ENCODE measurements at regions not wholly inside any gene's neighbourhood (a gene's known extent, or its start where the extent isn't known, plus 50 kb on each side); places are given as distances from the start of the nearest gene placed in this dataset.
"Not testable (repeated sequence)": the region's sequence is repeated elsewhere in the genome, so short reads cannot be mapped to it uniquely, and the experiment has no call there.

DNA sequence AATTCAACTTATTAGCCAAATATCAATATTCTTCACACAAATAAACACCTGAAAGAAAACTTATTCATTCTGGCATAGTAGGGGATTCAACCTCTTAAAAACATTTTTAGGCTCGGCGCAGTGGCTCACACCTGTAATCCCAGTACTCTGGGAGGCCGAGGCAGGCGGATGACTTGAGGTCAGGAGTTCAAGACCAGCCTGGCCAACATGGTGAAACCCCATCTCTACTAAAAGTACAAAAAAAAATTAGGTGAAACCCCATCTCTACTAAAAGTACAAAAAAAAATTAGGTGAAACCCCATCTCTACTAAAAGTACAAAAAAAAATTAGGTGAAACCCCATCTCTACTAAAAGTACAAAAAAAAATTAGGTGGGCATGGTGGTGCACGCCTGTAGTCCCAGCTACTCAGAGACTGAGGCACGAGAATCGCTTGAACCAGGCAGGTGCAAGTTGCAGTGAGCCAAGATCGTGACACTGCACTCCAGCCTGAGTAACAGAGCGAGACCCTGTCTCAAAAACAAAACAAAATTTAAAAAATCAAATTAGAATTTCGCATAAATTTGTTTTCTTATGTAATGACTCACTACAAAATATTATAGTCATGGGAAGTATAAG lies 308.0 kb upstream of the POU5F2 start:
- H3K27me3 ChIP-seq (ENCODE audit: insufficient read depth, low read length); H3K4me3 ChIP-seq (ENCODE audit: low read length); H3K9me3 ChIP-seq (ENCODE audit: low read length); H2AFZ ChIP-seq (ENCODE audit: low read depth, low read length); H3K4me1 ChIP-seq (ENCODE audit: insufficient read depth, low read length): not testable (repeated sequence)
- H3K36me3 ChIP-seq (ENCODE audit: insufficient read depth, low read length), result peaks cover 12% of the 10 kb centered on the region

DNA sequence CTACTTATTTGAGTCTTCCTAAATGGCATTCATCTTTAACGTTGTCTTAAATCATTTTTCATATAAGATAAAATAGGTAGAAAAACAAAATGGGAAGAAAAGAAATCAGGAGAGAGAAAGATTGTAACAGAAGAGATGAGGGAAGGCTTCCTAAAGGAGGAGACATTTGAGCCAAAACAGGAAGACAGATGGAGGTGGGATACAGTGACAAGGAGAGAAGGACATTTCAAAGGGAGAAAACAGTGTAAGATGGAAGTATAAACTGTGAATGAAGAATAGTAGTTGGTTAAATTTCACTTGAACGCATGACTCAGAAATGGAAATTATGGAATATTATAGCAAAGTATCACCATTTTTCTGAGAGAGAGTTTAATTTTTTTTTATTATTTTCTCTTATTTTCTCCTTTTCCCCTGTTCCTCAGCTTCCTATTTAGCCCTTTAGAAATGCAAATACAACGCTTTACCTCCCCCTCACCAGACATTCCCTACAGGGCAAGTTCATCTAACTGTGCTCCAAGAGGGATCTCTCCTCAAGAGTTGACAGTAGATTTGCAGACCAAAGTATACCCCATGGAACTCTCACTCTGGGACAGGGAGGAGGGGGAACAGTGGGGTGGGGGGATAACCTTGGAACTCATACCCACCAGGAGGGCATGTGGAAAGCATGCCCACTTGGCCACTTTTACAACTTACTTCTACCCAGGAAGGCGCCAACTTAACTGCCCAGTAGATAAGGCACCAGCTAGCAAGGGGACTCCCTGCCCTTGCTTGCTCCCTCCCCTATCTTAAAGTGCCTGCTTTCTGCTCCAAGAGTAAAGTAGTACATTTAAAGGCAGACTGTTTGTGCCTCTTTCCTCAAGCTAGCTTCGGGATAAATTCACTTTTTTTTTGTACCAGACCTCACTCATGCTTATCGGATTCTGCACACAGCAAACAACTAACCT lies 304.7 kb upstream of the POU5F2 start:
- Histone ChIP-seq H3K4me3 (ENCODE audit: low read length) (no peak overlapping the region), H3K27me3 (ENCODE audit: insufficient read depth, low read length) (no peaks in the 10 kb centered on the region), H3K9me3 (ENCODE audit: low read length) (peaks cover 4% of the 10 kb centered on the region), H3K36me3 (ENCODE audit: insufficient read depth, low read length) (peaks cover 15% of the 10 kb centered on the region), H2AFZ (ENCODE audit: low read depth, low read length) (no peak overlapping the region), H3K4me1 (ENCODE audit: insufficient read depth, low read length) (no peaks in the 10 kb centered on the region)

DNA sequence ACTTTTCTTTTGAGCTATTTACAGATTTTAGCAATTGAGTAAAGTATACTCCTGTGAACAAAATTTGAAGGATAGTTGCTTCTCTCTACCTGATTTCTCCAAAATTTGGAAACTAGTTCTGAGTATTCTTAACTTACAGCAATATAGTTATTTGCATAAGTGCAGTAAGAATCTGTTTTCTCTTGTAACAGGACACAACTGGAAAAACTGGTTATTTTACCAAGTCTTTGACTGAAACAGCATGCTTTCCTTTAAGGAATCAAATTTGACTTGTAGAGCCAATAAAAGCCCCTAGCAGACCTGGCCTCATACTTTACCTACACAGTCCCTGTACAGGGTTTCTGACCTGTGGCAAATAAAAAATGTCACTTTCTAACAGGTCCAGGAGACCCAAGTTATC lies 301.9 kb upstream of the POU5F2 start:
- Histone ChIP-seq H3K36me3 (ENCODE audit: insufficient read depth, low read length) (peaks cover 6% of the 10 kb centered on the region), H3K27me3 (ENCODE audit: insufficient read depth, low read length) (no peaks in the 10 kb centered on the region), H3K4me3 (ENCODE audit: low read length) (no peak overlapping the region), H2AFZ (ENCODE audit: low read depth, low read length) (no peak overlapping the region), H3K9me3 (ENCODE audit: low read length) (peaks cover 7% of the 10 kb centered on the region), H3K4me1 (ENCODE audit: insufficient read depth, low read length) (no peaks in the 10 kb centered on the region)

DNA sequence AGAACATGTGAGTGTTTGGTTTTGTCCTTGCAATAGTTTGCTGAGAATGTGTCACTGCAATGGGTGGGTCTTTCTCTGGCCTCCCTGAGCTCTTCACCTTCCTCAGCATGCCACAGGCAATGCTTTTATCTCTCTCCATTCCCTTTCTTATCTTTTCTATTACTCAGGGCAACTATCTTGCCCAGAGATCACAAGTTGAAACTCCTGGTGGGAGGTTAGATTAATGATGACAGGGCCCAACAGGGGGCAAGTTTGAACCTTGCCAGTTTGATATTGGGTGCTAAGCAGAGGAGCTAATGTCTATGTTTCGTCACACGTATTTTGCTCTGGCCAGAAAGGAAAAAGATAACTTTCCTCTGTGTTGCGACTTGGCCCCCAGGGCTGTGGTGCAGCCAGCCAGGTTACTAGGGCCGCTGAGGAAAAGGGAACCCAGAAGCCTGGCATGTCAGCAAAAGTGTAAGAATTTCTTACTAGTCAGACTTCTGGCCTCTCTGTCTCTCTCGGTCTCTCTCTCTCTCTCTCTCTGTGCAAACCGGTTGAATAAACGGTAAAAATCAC lies 299.3 kb upstream of the POU5F2 start:
- Histone ChIP-seq H2AFZ (ENCODE audit: low read depth, low read length) (no peak overlapping the region), H3K9me3 (ENCODE audit: low read length) (peaks cover 7% of the 10 kb centered on the region), H3K27me3 (ENCODE audit: insufficient read depth, low read length) (no peaks in the 10 kb centered on the region), H3K36me3 (ENCODE audit: insufficient read depth, low read length) (peaks cover 2% of the 10 kb centered on the region), H3K4me1 (ENCODE audit: insufficient read depth, low read length) (no peaks in the 10 kb centered on the region), H3K4me3 (ENCODE audit: low read length) (no peak overlapping the region)

DNA sequence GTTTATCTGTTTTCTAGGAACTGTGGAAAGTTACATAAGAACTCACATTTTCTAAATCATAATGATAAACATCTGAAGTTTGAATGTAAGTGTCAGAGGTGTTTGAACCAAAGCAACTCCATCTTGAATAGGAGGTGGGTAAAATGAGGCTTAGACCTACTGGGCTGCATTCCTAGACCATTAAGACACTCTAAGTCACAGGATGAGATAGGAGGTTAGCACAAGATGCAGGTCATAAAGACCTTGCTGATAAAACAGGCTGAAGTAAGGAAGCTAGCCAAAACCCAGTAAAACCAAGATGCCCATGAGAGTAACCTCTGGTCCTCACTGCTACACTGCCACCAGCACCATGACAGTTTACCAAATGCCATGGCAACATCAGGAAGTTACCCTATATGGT lies 297.7 kb upstream of the POU5F2 start:
- Histone ChIP-seq H2AFZ (ENCODE audit: low read depth, low read length) (no peak overlapping the region), H3K27me3 (ENCODE audit: insufficient read depth, low read length) (no peaks in the 10 kb centered on the region), H3K4me1 (ENCODE audit: insufficient read depth, low read length) (no peaks in the 10 kb centered on the region), H3K9me3 (ENCODE audit: low read length) (peaks cover 5% of the 10 kb centered on the region), H3K4me3 (ENCODE audit: low read length) (no peak overlapping the region), H3K36me3 (ENCODE audit: insufficient read depth, low read length) (peaks cover 2% of the 10 kb centered on the region)

- H2AFZ ChIP-seq (ENCODE audit: low read depth, low read length), result no peak overlapping the region
- H3K4me1 ChIP-seq (ENCODE audit: insufficient read depth, low read length), result no peaks in the 10 kb centered on the region
- H3K27me3 ChIP-seq (ENCODE audit: insufficient read depth, low read length), result no peaks in the 10 kb centered on the region
- H3K9me3 ChIP-seq (ENCODE audit: low read length), result peaks cover 8% of the 10 kb centered on the region
- H3K36me3 ChIP-seq (ENCODE audit: insufficient read depth, low read length), result no peaks in the 10 kb centered on the region
- H3K4me3 ChIP-seq (ENCODE audit: low read length), result no peak overlapping the region
These were observed 290.2 kb upstream of the POU5F2 start for GRCh38 chr5:94031631-94032030.

DNA sequence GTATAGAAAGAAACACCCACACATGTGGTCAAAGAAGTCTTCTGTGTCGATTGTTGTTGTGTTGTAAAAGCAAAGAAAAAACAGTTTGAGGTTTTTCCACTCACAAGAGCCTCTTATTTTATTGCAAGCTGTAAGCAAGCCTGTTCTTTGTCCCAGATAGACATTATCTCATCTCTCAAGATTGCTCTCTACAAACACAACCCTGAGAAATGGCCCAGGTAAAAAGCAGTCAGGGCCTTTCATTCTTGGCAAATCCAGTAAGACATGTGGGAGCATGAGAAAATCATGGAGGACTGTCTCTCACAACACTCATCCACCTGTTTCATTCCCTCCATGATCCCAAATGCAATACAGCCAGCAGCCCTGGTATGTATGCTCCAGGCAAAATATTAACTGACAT lies 286.6 kb upstream of the POU5F2 start:
- Histone ChIP-seq H3K4me1 (ENCODE audit: insufficient read depth, low read length) (no peaks in the 10 kb centered on the region), H3K36me3 (ENCODE audit: insufficient read depth, low read length) (no peaks in the 10 kb centered on the region), H2AFZ (ENCODE audit: low read depth, low read length) (no peak overlapping the region), H3K27me3 (ENCODE audit: insufficient read depth, low read length) (no peaks in the 10 kb centered on the region), H3K4me3 (ENCODE audit: low read length) (no peak overlapping the region), H3K9me3 (ENCODE audit: low read length) (peaks cover 10% of the 10 kb centered on the region)

DNA sequence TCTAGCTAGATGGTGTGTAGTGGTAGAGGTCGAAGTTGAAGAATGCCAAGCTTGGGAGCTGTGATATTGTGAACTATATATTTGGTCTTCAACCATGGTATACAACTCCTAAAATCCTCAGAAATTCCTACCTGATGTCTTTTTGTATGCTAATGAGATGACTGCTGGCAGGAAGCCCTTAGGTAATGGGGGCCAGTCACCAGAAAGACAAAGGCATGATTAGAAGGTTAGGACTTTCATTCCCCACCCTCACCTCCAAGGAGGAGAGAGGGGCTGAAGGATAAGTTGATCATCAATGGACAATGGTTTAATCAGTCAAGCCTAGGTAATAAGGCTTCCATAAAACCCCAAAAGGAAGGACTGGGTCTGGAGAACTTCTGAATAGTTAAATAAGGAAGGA lies 285.7 kb upstream of the POU5F2 start:
- no peaks in the 10 kb centered on the region for H3K27me3 ChIP-seq (ENCODE audit: insufficient read depth, low read length)
- no peak overlapping the region for H2AFZ ChIP-seq (ENCODE audit: low read depth, low read length)
- no peak overlapping the region for H3K4me3 ChIP-seq (ENCODE audit: low read length)
- peaks cover 6% of the 10 kb centered on the region for H3K9me3 ChIP-seq (ENCODE audit: low read length)
- no peaks in the 10 kb centered on the region for H3K36me3 ChIP-seq (ENCODE audit: insufficient read depth, low read length)
- no peaks in the 10 kb centered on the region for H3K4me1 ChIP-seq (ENCODE audit: insufficient read depth, low read length)

- H3K36me3 ChIP-seq (ENCODE audit: insufficient read depth, low read length), result peaks cover 5% of the 10 kb centered on the region
- no peaks in the 10 kb centered on the region for H3K27me3 ChIP-seq (ENCODE audit: insufficient read depth, low read length)
- no peaks in the 10 kb centered on the region for H3K4me1 ChIP-seq (ENCODE audit: insufficient read depth, low read length)
- no peak overlapping the region for H3K4me3 ChIP-seq (ENCODE audit: low read length)
- H2AFZ ChIP-seq (ENCODE audit: low read depth, low read length), result no peak overlapping the region
- H3K9me3 ChIP-seq (ENCODE audit: low read length), result peaks cover 5% of the 10 kb centered on the region
These were observed 284.5 kb upstream of the POU5F2 start for GRCh38 chr5:94025788-94026473.

DNA sequence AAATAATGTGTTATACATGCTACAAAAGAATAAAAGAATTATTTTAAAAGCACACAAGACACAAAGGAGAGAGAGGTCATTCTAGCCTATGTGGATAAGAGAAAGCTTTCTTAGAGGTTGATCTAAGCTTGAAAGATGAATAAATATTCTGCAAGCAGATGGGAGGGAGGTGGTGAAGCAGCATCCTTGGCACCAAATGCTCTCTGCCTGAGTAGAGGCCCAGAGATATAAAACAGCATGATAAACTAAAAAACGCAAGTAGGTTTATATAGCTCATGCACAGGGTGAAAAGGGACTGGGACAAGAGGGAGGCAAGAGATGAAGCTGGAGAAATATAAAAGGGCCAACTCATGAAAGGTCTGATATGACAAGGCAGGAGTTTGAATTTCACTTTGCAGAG lies 283.2 kb upstream of the POU5F2 start:
- H3K9me3 ChIP-seq (ENCODE audit: low read length), result peaks cover 10% of the 10 kb centered on the region
- H3K4me3 ChIP-seq (ENCODE audit: low read length), result no peak overlapping the region
- no peaks in the 10 kb centered on the region for H3K4me1 ChIP-seq (ENCODE audit: insufficient read depth, low read length)
- H3K27me3 ChIP-seq (ENCODE audit: insufficient read depth, low read length), result no peaks in the 10 kb centered on the region
- no peak overlapping the region for H2AFZ ChIP-seq (ENCODE audit: low read depth, low read length)
- H3K36me3 ChIP-seq (ENCODE audit: insufficient read depth, low read length), result peaks cover 5% of the 10 kb centered on the region

DNA sequence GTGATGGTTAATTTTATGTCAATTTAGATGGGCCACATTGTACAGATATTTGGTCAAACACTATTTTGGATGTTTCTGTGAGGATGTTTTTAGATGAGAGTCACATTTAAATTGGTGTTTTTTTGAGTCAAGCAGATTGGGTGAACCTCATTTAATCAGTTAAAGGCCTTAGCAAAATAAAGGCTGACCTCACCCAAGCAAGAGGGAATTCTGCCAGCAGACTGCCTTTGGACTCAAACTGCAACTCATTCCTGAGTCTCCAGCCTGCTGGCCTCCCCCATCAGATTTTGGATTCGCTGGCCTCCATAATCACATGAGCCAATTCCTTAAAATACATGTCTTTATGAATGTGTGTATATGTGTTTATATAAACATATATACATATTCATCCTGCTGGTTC lies 282.7 kb upstream of the POU5F2 start:
- no peaks in the 10 kb centered on the region for H3K4me1 ChIP-seq (ENCODE audit: insufficient read depth, low read length)
- peaks cover 10% of the 10 kb centered on the region for H3K9me3 ChIP-seq (ENCODE audit: low read length)
- peaks cover 5% of the 10 kb centered on the region for H3K36me3 ChIP-seq (ENCODE audit: insufficient read depth, low read length)
- no peak overlapping the region for H3K4me3 ChIP-seq (ENCODE audit: low read length)
- H3K27me3 ChIP-seq (ENCODE audit: insufficient read depth, low read length), result no peaks in the 10 kb centered on the region
- no peak overlapping the region for H2AFZ ChIP-seq (ENCODE audit: low read depth, low read length)

GRCh38 chr5:94021246-94021645 lies 279.8 kb upstream of the POU5F2 start:
- Histone ChIP-seq H3K4me1 (ENCODE audit: insufficient read depth, low read length) (no peaks in the 10 kb centered on the region), H2AFZ (ENCODE audit: low read depth, low read length) (no peak overlapping the region), H3K27me3 (ENCODE audit: insufficient read depth, low read length) (no peaks in the 10 kb centered on the region), H3K36me3 (ENCODE audit: insufficient read depth, low read length) (peaks cover 8% of the 10 kb centered on the region), H3K9me3 (ENCODE audit: low read length) (peaks cover 11% of the 10 kb centered on the region), H3K4me3 (ENCODE audit: low read length) (no peak overlapping the region)

DNA sequence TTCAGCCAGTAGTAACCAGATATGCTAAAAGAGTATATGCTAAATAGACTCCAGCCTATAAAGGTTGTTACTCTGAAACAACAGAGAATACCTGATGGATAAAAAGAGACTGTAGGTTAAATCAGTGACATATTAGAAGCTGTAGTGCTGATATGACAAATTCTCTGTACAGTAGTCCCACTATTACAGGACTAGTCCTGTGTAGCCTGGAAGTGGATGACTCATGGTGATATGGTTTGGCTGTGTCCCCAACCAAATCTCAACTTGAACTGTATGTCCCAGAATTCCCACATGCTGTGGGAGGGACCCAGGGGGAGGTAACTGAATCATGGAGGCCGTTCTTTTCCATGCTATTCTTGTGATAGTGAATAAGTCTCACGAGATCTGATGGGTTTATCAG lies 276.2 kb upstream of the POU5F2 start:
- Histone ChIP-seq H3K4me1 (ENCODE audit: insufficient read depth, low read length) (no peaks in the 10 kb centered on the region), H3K4me3 (ENCODE audit: low read length) (no peak overlapping the region), H2AFZ (ENCODE audit: low read depth, low read length) (no peak overlapping the region), H3K9me3 (ENCODE audit: low read length) (peaks cover 23% of the 10 kb centered on the region), H3K27me3 (ENCODE audit: insufficient read depth, low read length) (no peaks in the 10 kb centered on the region), H3K36me3 (ENCODE audit: insufficient read depth, low read length) (peaks cover 8% of the 10 kb centered on the region)
